DOHH2 (cell line): ENCODE measurements at regions not wholly inside any gene's neighbourhood (a gene's known extent, or its start where the extent isn't known, plus 50 kb on each side); places are given as distances from the start of the nearest gene placed in this dataset.
"Not testable (repeated sequence)": the region's sequence is repeated elsewhere in the genome, so short reads cannot be mapped to it uniquely, and the experiment has no call there.

Experiments
- H3F3A ChIP-seq: fragments of 200-600 bp; sonication (generic), shearing (Covaris generic); 2 replicates; pipeline ENCODE4 v1.6.0; 2016; ENCODE audit warnings: antibody characterized with exemption, mild to moderate bottlenecking; ENCODE audit not compliant: control insufficient read depth, insufficient read depth
- H3K27ac ChIP-seq: fragments of 200-600 bp; sonication (generic); 2 replicates; pipeline ENCODE4 v1.5.1; 2014; ENCODE audit warnings: low read depth, mild to moderate bottlenecking, low read length, moderate library complexity
- H3K27me3 ChIP-seq: fragments of 200-600 bp; sonication (generic); 2 replicates; pipeline ENCODE4 v1.6.1; 2014; ENCODE audit warnings: mild to moderate bottlenecking, low read length, mixed read lengths; ENCODE audit not compliant: control insufficient read depth
- H3K36me3 ChIP-seq: fragments of 200-600 bp; sonication (generic); 2 replicates; pipeline ENCODE4 v1.6.1; 2014; ENCODE audit warnings: mild to moderate bottlenecking, low read length, moderate library complexity, mixed read lengths; ENCODE audit not compliant: control insufficient read depth
- H3K4me1 ChIP-seq: fragments of 200-600 bp; sonication (generic); 2 replicates; pipeline ENCODE4 v1.6.1; 2014; ENCODE audit warnings: mild to moderate bottlenecking, low read length, mixed read lengths; ENCODE audit not compliant: control insufficient read depth
- H3K4me2 ChIP-seq: fragments of 200-600 bp; sonication (generic); 2 replicates; pipeline ENCODE4 v1.6.0; 2014; ENCODE audit warnings: mild to moderate bottlenecking, low read length, moderate library complexity
- H3K4me3 ChIP-seq: fragments of 200-600 bp; sonication (generic); 2 replicates; pipeline ENCODE4 v1.5.1; 2014; ENCODE audit warnings: mild to moderate bottlenecking, low read length, mixed read lengths
- H3K79me2 ChIP-seq: fragments of 200-600 bp; sonication (generic); 2 replicates; pipeline ENCODE4 v1.6.1; 2014; ENCODE audit warnings: mild to moderate bottlenecking, low read length, mixed read lengths; ENCODE audit not compliant: control insufficient read depth
- H3K9me2 ChIP-seq: fragments of 200-600 bp; sonication (generic); replicated peaks from 2 replicates; pipeline ENCODE4 v1.6.1; 2014; ENCODE audit warnings: mild to moderate bottlenecking, low read length, mixed read lengths; ENCODE audit not compliant: control insufficient read depth
- H3K9me3 ChIP-seq: fragments of 200-600 bp; sonication (generic); 2 replicates; pipeline ENCODE4 v1.6.1; 2014; ENCODE audit warnings: antibody characterized with exemption, low read length, mixed read lengths; ENCODE audit not compliant: control insufficient read depth, insufficient read depth
- H4K20me1 ChIP-seq: fragments of 200-600 bp; sonication (generic); 2 replicates; pipeline ENCODE4 v1.6.0; 2014; ENCODE audit warnings: low read depth, mild to moderate bottlenecking, antibody characterized with exemption, low read length, moderate library complexity; ENCODE audit not compliant: control insufficient read depth, insufficient read depth
- EZH2phosphoT487 ChIP-seq: fragments of 200-600 bp; sonication (generic); IDR thresholded peaks from 2 replicates; pipeline ENCODE4 v1.6.1; 2017; ENCODE audit warnings: borderline replicate concordance, mild to moderate bottlenecking, antibody characterized with exemption, low read length, moderate library complexity, mixed read lengths
- TF ChIP-seq, protein P1 (sequence below): fragments of 200-600 bp; sonication (generic); IDR thresholded peaks from one replicate; pipeline ENCODE4 v1.5.1; 2014; ENCODE audit warnings: antibody characterized with exemption, mild to moderate bottlenecking, low read depth, low read length; ENCODE audit not compliant: poor library complexity, severe bottlenecking

DNA sequence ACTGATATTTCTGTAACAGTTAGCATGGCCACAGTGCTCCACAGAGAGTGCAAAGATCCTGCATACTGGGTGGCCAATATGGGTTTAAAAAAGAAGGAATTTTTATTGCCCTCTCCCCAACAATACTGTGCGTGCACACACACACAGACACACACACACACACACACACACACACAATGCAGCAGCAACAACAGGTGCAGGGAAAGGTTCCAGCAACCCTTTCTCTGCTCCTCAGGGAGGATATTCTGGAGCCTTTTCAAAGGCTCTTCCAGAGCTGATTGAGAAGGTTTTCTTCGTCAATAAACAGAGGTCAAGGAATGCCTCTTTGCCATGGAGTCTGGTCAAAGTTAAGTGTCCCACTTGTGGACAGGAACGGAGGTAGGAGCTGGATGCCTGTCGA is 84.8 kb upstream of the ZFP42 start:
- no peak overlapping the region for H3K4me3 ChIP-seq
- H3K79me2 ChIP-seq, result no peaks in the 10 kb centered on the region
- no peak overlapping the region for H3K27ac ChIP-seq
- H3F3A ChIP-seq, result no peaks in the 10 kb centered on the region
- H3K27me3 ChIP-seq, result no peaks in the 10 kb centered on the region
- H3K4me1 ChIP-seq, result no peaks in the 10 kb centered on the region
- TF ChIP-seq, protein P1, sequence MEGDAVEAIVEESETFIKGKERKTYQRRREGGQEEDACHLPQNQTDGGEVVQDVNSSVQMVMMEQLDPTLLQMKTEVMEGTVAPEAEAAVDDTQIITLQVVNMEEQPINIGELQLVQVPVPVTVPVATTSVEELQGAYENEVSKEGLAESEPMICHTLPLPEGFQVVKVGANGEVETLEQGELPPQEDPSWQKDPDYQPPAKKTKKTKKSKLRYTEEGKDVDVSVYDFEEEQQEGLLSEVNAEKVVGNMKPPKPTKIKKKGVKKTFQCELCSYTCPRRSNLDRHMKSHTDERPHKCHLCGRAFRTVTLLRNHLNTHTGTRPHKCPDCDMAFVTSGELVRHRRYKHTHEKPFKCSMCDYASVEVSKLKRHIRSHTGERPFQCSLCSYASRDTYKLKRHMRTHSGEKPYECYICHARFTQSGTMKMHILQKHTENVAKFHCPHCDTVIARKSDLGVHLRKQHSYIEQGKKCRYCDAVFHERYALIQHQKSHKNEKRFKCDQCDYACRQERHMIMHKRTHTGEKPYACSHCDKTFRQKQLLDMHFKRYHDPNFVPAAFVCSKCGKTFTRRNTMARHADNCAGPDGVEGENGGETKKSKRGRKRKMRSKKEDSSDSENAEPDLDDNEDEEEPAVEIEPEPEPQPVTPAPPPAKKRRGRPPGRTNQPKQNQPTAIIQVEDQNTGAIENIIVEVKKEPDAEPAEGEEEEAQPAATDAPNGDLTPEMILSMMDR, result no peak
- no peak for TF ChIP-seq EZH2phosphoT487
- no peaks in the 10 kb centered on the region for H4K20me1 ChIP-seq
- no peaks in the 10 kb centered on the region for H3K9me3 ChIP-seq
- H3K4me2 ChIP-seq, result no peak overlapping the region
- no peaks in the 10 kb centered on the region for H3K9me2 ChIP-seq
- no peaks in the 10 kb centered on the region for H3K36me3 ChIP-seq

- not testable (repeated sequence) for H3K4me3 ChIP-seq, H3F3A ChIP-seq, H3K4me2 ChIP-seq, H3K27ac ChIP-seq, H3K9me3 ChIP-seq, H3K79me2 ChIP-seq, H3K9me2 ChIP-seq, H3K27me3 ChIP-seq, H4K20me1 ChIP-seq, H3K36me3 ChIP-seq, H3K4me1 ChIP-seq
These were observed 80.2 kb upstream of the ZFP42 start for GRCh38 chr4:187915406-187915805.

GRCh38 chr4:187919966-187920365 is 75.6 kb upstream of the ZFP42 start:
- H4K20me1 ChIP-seq, result no peaks in the 10 kb centered on the region
- no peaks in the 10 kb centered on the region for H3K36me3 ChIP-seq
- TF ChIP-seq, protein P1, result no peak
- TF ChIP-seq EZH2phosphoT487, result no peak
- H3K4me3 ChIP-seq, result no peak overlapping the region
- H3K27ac ChIP-seq, result no peak overlapping the region
- no peaks in the 10 kb centered on the region for H3K4me1 ChIP-seq
- no peak overlapping the region for H3K4me2 ChIP-seq
- H3F3A ChIP-seq, result no peaks in the 10 kb centered on the region
- no peaks in the 10 kb centered on the region for H3K9me2 ChIP-seq
- no peaks in the 10 kb centered on the region for H3K79me2 ChIP-seq
- no peaks in the 10 kb centered on the region for H3K27me3 ChIP-seq
- H3K9me3 ChIP-seq, result no peaks in the 10 kb centered on the region; the same call in 1 of the 2 replicates

DNA sequence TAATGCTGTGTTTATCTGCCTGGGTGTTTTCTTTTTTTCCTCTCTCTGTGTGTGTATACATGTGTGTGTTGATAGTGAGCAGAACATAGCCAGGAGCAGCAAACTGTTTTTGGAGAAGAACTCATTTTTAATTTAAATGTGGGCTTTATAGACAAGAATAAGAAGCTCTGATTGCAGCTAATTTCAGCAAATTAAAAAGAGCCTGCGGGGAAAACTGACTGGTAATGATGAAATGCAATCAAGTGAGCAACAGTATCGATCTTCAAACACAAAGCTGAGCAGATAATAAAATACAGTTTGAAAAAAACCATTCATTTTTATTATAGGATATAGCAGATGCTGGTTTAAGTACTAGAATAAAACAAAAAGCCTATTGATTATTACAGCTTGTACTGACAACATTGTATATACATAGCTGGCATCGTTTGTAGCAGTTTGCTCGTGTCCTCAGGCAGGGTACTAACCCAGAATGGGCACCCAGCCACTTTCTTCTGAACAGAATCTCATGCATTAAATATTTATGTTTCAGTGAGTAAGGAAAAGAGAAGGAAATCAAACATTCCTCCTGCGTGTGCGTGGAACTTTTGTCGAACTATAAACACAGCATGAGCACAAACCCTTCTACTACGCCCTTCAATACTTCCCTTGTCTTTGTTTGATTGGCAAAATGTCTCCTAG is 73.5 kb upstream of the ZFP42 start:
- H3K27me3 ChIP-seq, result no peaks in the 10 kb centered on the region
- H3K4me2 ChIP-seq, result no peak overlapping the region
- no peak overlapping the region for H3K27ac ChIP-seq
- H3K9me3 ChIP-seq, result no peaks in the 10 kb centered on the region; the same call in 1 of the 2 replicates
- no peaks in the 10 kb centered on the region for H3K9me2 ChIP-seq
- H3K4me1 ChIP-seq, result no peaks in the 10 kb centered on the region
- no peaks in the 10 kb centered on the region for H3K36me3 ChIP-seq
- H4K20me1 ChIP-seq, result no peaks in the 10 kb centered on the region
- no peak overlapping the region for H3K4me3 ChIP-seq
- TF ChIP-seq EZH2phosphoT487, result no peak
- TF ChIP-seq, protein P1, result no peak
- no peaks in the 10 kb centered on the region for H3F3A ChIP-seq
- H3K79me2 ChIP-seq, result no peaks in the 10 kb centered on the region
